SJSA1 (cell line): ENCODE measurements at regions not wholly inside any gene's neighbourhood (a gene's known extent, or its start where the extent isn't known, plus 50 kb on each side); places are given as distances from the start of the nearest gene placed in this dataset.
"Not testable (repeated sequence)": the region's sequence is repeated elsewhere in the genome, so short reads cannot be mapped to it uniquely, and the experiment has no call there.

Experiments
- DNase-seq, 2 experiments: peaks; one replicate each; pipeline ENCODE4 v3.0.0-alpha.2; 2015 to 2020; ENCODE audit warnings: low spot score in 2 of 2, low read depth in 1 of 2
- H3K27ac ChIP-seq: fragments of 250-450 bp; sonication (Bioruptor Pico); 2 replicates; pipeline ENCODE4 v1.5.1; 2020; ENCODE audit warnings: mild to moderate bottlenecking, moderate library complexity
- H3K27me3 ChIP-seq: fragments of 250-450 bp; sonication (Bioruptor Pico); replicated peaks from 2 replicates; pipeline ENCODE4 v1.5.1; 2020; ENCODE audit warnings: mild to moderate bottlenecking, moderate library complexity
- H3K36me3 ChIP-seq: fragments of 250-450 bp; sonication (Bioruptor Pico); 2 replicates; pipeline ENCODE4 v1.5.1; 2020; ENCODE audit warnings: mild to moderate bottlenecking
- H3K4me1 ChIP-seq: fragments of 250-450 bp; sonication (Bioruptor Pico); replicated peaks from 2 replicates; pipeline ENCODE4 v1.6.1; 2021; ENCODE audit warnings: mild to moderate bottlenecking
- H3K4me3 ChIP-seq: fragments of 250-450 bp; sonication (Bioruptor Pico); 2 replicates; pipeline ENCODE4 v1.5.1; 2020; ENCODE audit warnings: mild to moderate bottlenecking
- H3K9me3 ChIP-seq: fragments of 250-450 bp; sonication (Bioruptor Pico); replicated peaks from 2 replicates; pipeline ENCODE4 v1.5.1; 2020; ENCODE audit warnings: mild to moderate bottlenecking

DNA sequence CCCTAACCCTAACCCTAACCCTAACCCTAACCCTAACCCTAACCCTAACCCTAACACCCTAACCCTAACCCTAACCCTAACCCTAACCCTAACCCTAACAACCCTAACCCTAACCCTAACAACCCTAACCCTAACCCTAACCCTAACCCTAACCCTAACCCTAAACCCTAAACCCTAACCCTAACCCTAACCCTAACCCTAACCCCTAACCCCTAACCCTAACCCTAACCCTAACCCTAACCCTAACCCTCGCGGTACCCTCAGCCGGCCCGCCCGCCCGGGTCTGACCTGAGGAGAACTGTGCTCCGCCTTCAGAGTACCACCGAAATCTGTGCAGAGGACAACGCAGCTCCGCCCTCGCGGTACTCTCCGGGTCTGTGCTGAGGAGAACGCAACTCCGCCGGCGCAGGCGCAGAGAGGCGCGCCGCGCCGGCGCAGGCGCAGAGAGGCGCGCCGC, 270.7 kb downstream of the OR4F29 start:
- not testable (repeated sequence) for H3K27ac ChIP-seq, DNase-seq, H3K4me1 ChIP-seq, H3K9me3 ChIP-seq, H3K27me3 ChIP-seq, H3K4me3 ChIP-seq, H3K36me3 ChIP-seq

GRCh38 chr1:138842-139241, 312.6 kb downstream of the OR4F29 start:
- H3K36me3 ChIP-seq, H3K9me3 ChIP-seq, H3K27ac ChIP-seq, H3K4me3 ChIP-seq, H3K4me1 ChIP-seq, H3K27me3 ChIP-seq: not testable (repeated sequence)
- peak in 1 of 2 experiments; percentile 23 for DNase-seq

DNA sequence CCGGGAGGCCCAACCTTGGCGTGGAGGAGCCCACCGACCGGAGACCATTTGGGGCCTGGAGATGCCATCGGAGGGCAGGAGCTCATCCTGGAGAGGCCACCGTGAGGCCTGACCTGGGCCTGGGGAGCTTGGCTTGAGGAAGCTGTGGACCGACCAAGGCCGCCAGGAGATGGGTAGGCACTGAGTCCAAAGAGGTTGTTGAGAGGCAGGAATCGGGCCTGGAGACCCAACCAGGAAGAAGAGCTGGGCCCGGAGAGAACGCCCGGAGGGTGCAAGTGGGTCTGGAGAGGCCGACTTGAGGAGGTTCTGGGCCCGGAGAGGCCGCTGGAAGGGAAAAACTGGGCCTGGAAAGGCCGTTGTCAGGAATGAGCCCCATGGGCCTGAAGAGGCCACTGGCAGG, 313.8 kb downstream of the OR4F29 start:
- not testable (repeated sequence) for H3K27ac ChIP-seq, H3K4me3 ChIP-seq, H3K36me3 ChIP-seq, H3K9me3 ChIP-seq, H3K4me1 ChIP-seq, H3K27me3 ChIP-seq
- DNase-seq, result peak in 1 of 2 experiments; percentile 6

DNA sequence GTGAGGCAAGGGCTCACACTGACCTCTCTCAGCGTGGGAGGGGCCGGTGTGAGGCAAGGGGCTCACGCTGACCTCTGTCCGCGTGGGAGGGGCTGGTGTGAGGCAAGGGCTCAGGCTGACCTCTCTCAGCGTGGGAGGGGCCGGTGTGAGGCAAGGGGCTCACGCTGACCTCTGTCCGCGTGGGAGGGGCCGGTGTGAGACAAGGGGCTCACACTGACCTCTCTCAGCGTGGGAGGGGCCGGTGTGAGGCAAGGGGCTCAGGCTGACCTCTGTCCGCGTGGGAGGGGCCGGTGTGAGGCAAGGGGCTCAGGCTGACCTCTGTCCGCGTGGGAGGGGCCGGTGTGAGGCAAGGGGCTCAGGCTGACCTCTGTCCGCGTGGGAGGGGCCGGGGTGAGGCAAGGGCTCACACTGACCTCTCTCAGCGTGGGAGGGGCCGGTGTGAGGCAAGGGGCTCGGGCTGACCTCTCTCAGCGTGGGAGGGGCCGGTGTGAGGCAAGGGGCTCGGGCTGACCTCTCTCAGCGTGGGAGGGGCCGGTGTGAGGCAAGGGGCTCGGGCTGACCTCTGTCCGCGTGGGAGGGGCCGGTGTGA, 315.0 kb downstream of the OR4F29 start:
- H3K9me3 ChIP-seq, H3K4me3 ChIP-seq, H3K27me3 ChIP-seq, H3K4me1 ChIP-seq, H3K27ac ChIP-seq, H3K36me3 ChIP-seq: not testable (repeated sequence)
- peak in 1 of 2 experiments; percentile 2 for DNase-seq

DNA sequence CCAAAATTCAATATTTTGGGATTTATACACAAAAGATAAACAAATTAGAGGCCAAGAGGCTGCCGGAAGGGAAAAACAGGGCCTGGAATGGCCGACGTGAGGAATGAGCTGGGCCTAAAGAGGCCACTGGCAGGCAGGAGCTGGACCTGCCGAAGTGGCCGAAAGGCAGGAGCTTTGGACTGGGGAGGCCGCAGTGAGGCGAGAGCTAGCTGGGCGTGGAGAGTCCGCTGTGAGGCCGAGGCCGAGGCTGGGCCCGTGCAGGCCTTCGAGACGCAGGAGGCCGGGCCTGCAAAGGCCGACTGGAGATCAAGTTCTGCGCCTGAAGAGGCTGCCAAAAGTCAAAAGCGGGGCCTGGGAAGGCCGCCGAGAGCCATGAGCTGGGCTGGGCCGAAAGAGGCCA, 316.5 kb downstream of the OR4F29 start:
- not testable (repeated sequence) for H3K4me3 ChIP-seq, H3K27ac ChIP-seq, H3K36me3 ChIP-seq, H3K9me3 ChIP-seq, H3K27me3 ChIP-seq, H3K4me1 ChIP-seq
- DNase-seq, result peak in 1 of 2 experiments; percentile 12

DNA sequence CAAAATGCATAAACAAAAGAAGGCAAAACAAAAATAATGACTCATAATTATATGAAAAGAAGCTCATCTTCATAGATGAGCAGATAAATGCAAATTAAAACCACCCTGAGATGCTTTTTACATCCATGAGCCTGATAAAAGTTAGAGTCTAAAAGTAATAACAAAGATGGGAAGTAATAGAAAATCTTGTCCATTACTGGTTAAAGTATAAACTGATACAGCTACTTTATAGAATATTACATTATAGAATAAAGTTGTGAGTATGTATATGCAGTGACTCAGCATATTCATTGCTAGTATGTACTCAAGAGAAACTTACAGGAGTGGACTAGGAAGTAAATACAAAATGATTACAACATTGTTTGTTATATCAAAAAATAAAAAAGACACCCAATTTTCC, 333.0 kb downstream of the OR4F29 start:
- H3K27ac ChIP-seq, H3K4me1 ChIP-seq, H3K36me3 ChIP-seq, H3K4me3 ChIP-seq, H3K9me3 ChIP-seq, H3K27me3 ChIP-seq, DNase-seq: not testable (repeated sequence)

GRCh38 chr1:115534-115933, 335.9 kb downstream of the OR4F29 start:
- not testable (repeated sequence) for H3K27ac ChIP-seq, DNase-seq, H3K27me3 ChIP-seq, H3K4me3 ChIP-seq, H3K36me3 ChIP-seq, H3K4me1 ChIP-seq, H3K9me3 ChIP-seq

GRCh38 chr1:104776-105175, 346.7 kb downstream of the OR4F29 start:
- DNase-seq, H3K36me3 ChIP-seq, H3K27ac ChIP-seq, H3K4me3 ChIP-seq, H3K9me3 ChIP-seq, H3K27me3 ChIP-seq, H3K4me1 ChIP-seq: not testable (repeated sequence)

- H3K27me3 ChIP-seq, H3K36me3 ChIP-seq, DNase-seq, H3K27ac ChIP-seq, H3K4me1 ChIP-seq, H3K4me3 ChIP-seq, H3K9me3 ChIP-seq: not testable (repeated sequence)
These were observed 352.0 kb downstream of the OR4F29 start for GRCh38 chr1:99481-99880.

- H3K36me3 ChIP-seq, H3K4me3 ChIP-seq, H3K27ac ChIP-seq, H3K9me3 ChIP-seq, DNase-seq, H3K27me3 ChIP-seq, H3K4me1 ChIP-seq: not testable (repeated sequence)
These were observed 352.7 kb downstream of the OR4F29 start for GRCh38 chr1:98811-99210.

DNA sequence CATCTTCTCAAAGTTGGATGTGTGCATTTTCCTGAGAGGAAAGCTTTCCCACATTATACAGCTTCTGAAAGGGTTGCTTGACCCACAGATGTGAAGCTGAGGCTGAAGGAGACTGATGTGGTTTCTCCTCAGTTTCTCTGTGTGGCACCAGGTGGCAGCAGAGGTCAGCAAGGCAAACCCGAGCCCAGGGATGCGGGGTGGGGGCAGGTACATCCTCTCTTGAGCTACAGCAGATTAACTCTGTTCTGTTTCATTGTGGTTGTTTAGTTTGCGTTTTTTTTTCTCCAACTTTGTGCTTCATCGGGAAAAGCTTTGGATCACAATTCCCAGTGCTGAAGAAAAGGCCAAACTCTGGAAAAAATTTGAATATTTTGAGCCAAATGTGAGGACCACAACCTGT, 360.2 kb downstream of the OR4F29 start:
- not testable (repeated sequence) for H3K9me3 ChIP-seq, H3K4me3 ChIP-seq, DNase-seq, H3K27me3 ChIP-seq, H3K36me3 ChIP-seq, H3K4me1 ChIP-seq, H3K27ac ChIP-seq

DNA sequence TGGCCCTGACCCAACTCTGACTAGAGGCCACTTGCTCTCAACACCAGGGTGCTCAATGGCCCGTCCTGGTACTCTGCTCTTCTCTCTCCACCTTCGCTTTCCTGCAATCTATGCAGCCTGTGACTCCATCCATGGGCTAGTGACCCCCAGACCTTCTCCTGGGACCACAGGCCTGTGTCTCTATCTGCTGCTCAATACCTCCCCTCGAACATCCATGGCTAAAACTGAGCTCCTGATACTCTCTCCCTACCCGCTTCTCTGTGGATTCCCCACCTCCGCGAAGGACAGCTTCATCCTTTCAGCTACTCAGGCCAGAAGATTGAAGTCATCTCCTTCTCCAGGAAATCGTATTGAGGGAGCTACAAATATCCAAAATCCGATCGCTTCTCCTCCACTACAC, 363.4 kb downstream of the OR4F29 start:
- not testable (repeated sequence) for H3K4me3 ChIP-seq, H3K9me3 ChIP-seq, H3K27ac ChIP-seq, H3K36me3 ChIP-seq, H3K27me3 ChIP-seq, H3K4me1 ChIP-seq
- peak in 1 of 2 experiments; percentile 36 for DNase-seq

- H3K27me3 ChIP-seq, H3K9me3 ChIP-seq, DNase-seq, H3K27ac ChIP-seq, H3K4me1 ChIP-seq, H3K4me3 ChIP-seq, H3K36me3 ChIP-seq: not testable (repeated sequence)
These were observed 372.3 kb downstream of the OR4F29 start for GRCh38 chr1:79152-79551.

DNA sequence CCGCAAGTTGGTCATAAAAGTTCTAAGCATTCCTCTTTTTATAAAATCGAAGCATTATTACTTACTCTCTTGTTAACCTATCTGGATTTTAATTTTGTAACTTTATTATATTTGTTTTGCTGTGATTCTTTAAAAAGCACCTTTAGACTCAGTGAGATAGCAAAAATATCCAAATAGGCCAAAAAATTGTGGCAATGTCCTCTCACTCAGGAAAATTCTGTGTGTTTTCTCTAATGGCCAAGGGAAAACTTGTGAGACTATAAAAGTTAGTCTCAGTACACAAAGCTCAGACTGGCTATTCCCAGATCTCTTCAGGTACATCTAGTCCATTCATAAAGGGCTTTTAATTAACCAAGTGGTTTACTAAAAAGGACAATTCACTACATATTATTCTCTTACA, 386.4 kb downstream of the OR4F29 start, which contains the start of gene OR4F5:
OR4F5 (plus strand) TSS at position 301 of the 400 bp plus-strand sequence.
- DNase-seq, H3K27me3 ChIP-seq, H3K4me3 ChIP-seq, H3K36me3 ChIP-seq, H3K4me1 ChIP-seq, H3K9me3 ChIP-seq, H3K27ac ChIP-seq: not testable (repeated sequence)

- H3K36me3 ChIP-seq, H3K27me3 ChIP-seq: not testable (repeated sequence)
These were observed 395.4 kb downstream of the OR4F29 start for GRCh38 chr1:56014-56531.

More at GRCh38 chr1:56014-56531, 395.4 kb downstream of the OR4F29 start:
- H3K4me3 ChIP-seq, H3K4me1 ChIP-seq, H3K9me3 ChIP-seq, DNase-seq, H3K27ac ChIP-seq: not testable (repeated sequence)
